ENCODE measurements at regions not wholly inside any gene's neighbourhood (a gene's known extent, or its start where the extent isn't known, plus 50 kb on each side); places are given as distances from the start of the nearest gene placed in this dataset.

GRCh38 chr2:2769481-2770431 is 438.7 kb upstream of the MYT1L start (continued):
- TF ChIP-seq FOSL1 (IDR thresholded peaks at IDR 0.05; ENCODE audit: low read depth) (no peak), POLR2A (IDR thresholded peaks at IDR 0.05; ENCODE audit: borderline replicate concordance, extremely low read depth, insufficient read depth, insufficient read length) (no peak), SP1 (IDR thresholded peaks at IDR 0.05; ENCODE audit: low read depth) (no peak), SIN3A (IDR thresholded peaks at IDR 0.05; ENCODE audit: low read depth) (no peak), ATF3 (IDR thresholded peaks at IDR 0.05) (no peak), ZNF274 (IDR thresholded peaks at IDR 0.05; ENCODE audit: low read depth, low read length) (no peak), TCF7L2 (IDR thresholded peaks at IDR 0.05; ENCODE audit: borderline replicate concordance, extremely low read depth, insufficient read depth, insufficient read length) (no peak), CTCF (IDR thresholded peaks at IDR 0.05 in 2 of 3, conservative IDR thresholded peaks at IDR 0.05 in 1 of 3; ENCODE audit: borderline replicate concordance in 1 of 3, insufficient read depth in 1 of 3, low read depth in 2 of 3, low read length in 2 of 3) (no peak), MAX (IDR thresholded peaks at IDR 0.05) (no peak)

- intact Hi-C loops (cut with micrococcal nuclease) = no loop called here
- TF ChIP-seq POLR2AphosphoS5 (IDR thresholded peaks at IDR 0.05; ENCODE audit: low read depth, low read length) (no peak), REST (IDR thresholded peaks at IDR 0.05; ENCODE audit: low read depth) (no peak), EGR1 (IDR thresholded peaks at IDR 0.05; ENCODE audit: low read depth) (no peak), CEBPB (IDR thresholded peaks at IDR 0.05; ENCODE audit: low read depth) (no peak)
- POLR2A ChIA-PET = no interaction called here
- Histone ChIP-seq H3K27ac (ENCODE audit: low read depth, low read length) (no peak overlapping the region), H2AFZ (ENCODE audit: low read depth, low read length, poor library complexity, severe bottlenecking) (no peak overlapping the region), H4K20me1 (ENCODE audit: insufficient read depth) (no peaks in the 10 kb centered on the region), H3K27me3 (ENCODE audit: insufficient read depth, low read length) (0 out of 2 replicates have a peak, but pooled peaks cover 3% of the 10 kb centered on the region), H3K9ac (ENCODE audit: low read length) (no peak overlapping the region), H3K4me3 (replicated peaks in 1 of 2; ENCODE audit: low read depth in 1 of 2, low read length in 2 of 2) (no peak overlapping the region), H3K79me2 (ENCODE audit: insufficient read depth, low read length) (no peaks in the 10 kb centered on the region), H3K36me3 (ENCODE audit: control insufficient read depth in 1 of 2, insufficient read depth in 2 of 2, low read length in 2 of 2) (no peaks in the 10 kb centered on the region), H3K4me1 (ENCODE audit: control insufficient read depth in 1 of 2, insufficient read depth in 2 of 2, low read length in 2 of 2) (no peaks in the 10 kb centered on the region), H3K9me2 (ENCODE audit: insufficient read depth) (no peaks in the 10 kb centered on the region), H3K4me2 (ENCODE audit: low read length) (no peak overlapping the region), H3K9me3 (ENCODE audit: control insufficient read depth in 1 of 2, insufficient read depth in 1 of 2, low read depth in 1 of 2, low read length in 2 of 2) (no peaks in the 10 kb centered on the region)
- RAD21 ChIA-PET (ENCODE audit: low non-redundant PET in 1 of 2, low total read pairs in 2 of 2, uncharacterized antibody in 2 of 2, unreplicated experiment in 2 of 2) = no interaction called here
- DNase-seq (ENCODE audit: low read depth, low spot score) (no peak), ATAC-seq (no peak)
- no TSS peak for BruUV-seq (replicated peaks)
- CTCF ChIA-PET = no interaction called here
Observed at GRCh38 chr2:2768476-2768875, 437.4 kb upstream of the MYT1L start.

Measured in HCT116 (cell line).